HL-60 (cell line): ENCODE measurements at regions not wholly inside any gene's neighbourhood (a gene's known extent, or its start where the extent isn't known, plus 50 kb on each side); places are given as distances from the start of the nearest gene placed in this dataset.

Experiments used
- CTCF ChIP-seq: IDR thresholded peaks from one replicate; pipeline ENCODE4 v1.5.1; 2011; ENCODE audit warnings: low read length, control low read depth, inconsistent platforms; ENCODE audit not compliant: insufficient read depth
- POLR2AphosphoS5 ChIP-seq: IDR thresholded peaks from 2 replicates; pipeline ENCODE4 v1.6.1; 2012; ENCODE audit warnings: low read depth
- REST ChIP-seq: IDR thresholded peaks from 2 replicates; pipeline ENCODE4 v1.6.1; 2012; ENCODE audit warnings: low read depth; ENCODE audit not compliant: insufficient replicate concordance
- SPI1 ChIP-seq: IDR thresholded peaks from 2 replicates; pipeline ENCODE4 v1.6.1; 2012; ENCODE audit warnings: low read depth, mild to moderate bottlenecking, borderline replicate concordance

- no peak for TF ChIP-seq CTCF
- TF ChIP-seq POLR2AphosphoS5 = no peak
- no peak for TF ChIP-seq REST
- no peak for TF ChIP-seq SPI1
These were observed 459.5 kb downstream of the KIF16B start for GRCh38 chr20:16113736-16114135.
